ENCODE measurements at regions not wholly inside any gene's neighbourhood (a gene's known extent, or its start where the extent isn't known, plus 50 kb on each side); places are given as distances from the start of the nearest gene placed in this dataset.

DNA sequence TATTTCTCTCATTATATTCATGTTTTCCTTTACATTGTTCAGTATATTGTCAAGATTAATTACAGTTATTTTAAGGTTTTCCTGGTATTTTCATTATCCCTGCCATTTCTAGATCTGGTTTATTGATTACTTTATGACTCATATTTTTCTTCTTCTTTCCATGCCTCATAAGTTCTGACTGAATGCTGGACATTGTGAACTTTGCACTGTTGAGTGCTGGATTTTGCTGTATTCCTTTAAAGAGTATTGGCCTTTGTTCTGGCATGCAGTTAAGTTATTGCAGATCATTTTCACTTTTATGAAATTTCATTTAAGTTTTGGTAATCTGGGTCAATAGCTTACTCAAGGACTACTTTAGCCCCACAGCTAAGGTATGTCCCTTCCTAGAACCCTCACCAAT, 73.1 kb downstream of the KLF6 start:
- no peak for TF ChIP-seq POLR2A (IDR thresholded peaks at IDR 0.05)
- TF ChIP-seq, protein P1, sequence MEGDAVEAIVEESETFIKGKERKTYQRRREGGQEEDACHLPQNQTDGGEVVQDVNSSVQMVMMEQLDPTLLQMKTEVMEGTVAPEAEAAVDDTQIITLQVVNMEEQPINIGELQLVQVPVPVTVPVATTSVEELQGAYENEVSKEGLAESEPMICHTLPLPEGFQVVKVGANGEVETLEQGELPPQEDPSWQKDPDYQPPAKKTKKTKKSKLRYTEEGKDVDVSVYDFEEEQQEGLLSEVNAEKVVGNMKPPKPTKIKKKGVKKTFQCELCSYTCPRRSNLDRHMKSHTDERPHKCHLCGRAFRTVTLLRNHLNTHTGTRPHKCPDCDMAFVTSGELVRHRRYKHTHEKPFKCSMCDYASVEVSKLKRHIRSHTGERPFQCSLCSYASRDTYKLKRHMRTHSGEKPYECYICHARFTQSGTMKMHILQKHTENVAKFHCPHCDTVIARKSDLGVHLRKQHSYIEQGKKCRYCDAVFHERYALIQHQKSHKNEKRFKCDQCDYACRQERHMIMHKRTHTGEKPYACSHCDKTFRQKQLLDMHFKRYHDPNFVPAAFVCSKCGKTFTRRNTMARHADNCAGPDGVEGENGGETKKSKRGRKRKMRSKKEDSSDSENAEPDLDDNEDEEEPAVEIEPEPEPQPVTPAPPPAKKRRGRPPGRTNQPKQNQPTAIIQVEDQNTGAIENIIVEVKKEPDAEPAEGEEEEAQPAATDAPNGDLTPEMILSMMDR (IDR thresholded peaks at IDR 0.05), result no peak
- no peak for TF ChIP-seq EP300 (IDR thresholded peaks at IDR 0.05)
- TF ChIP-seq POLR2AphosphoS5 (IDR thresholded peaks at IDR 0.05), result no peak

Measured in stomach (tissue), 4 donors.